ENCODE measurements at regions not wholly inside any gene's neighbourhood (a gene's known extent, or its start where the extent isn't known, plus 50 kb on each side); places are given as distances from the start of the nearest gene placed in this dataset.
"Not testable (repeated sequence)": the region's sequence is repeated elsewhere in the genome, so short reads cannot be mapped to it uniquely, and the experiment has no call there.

DNA sequence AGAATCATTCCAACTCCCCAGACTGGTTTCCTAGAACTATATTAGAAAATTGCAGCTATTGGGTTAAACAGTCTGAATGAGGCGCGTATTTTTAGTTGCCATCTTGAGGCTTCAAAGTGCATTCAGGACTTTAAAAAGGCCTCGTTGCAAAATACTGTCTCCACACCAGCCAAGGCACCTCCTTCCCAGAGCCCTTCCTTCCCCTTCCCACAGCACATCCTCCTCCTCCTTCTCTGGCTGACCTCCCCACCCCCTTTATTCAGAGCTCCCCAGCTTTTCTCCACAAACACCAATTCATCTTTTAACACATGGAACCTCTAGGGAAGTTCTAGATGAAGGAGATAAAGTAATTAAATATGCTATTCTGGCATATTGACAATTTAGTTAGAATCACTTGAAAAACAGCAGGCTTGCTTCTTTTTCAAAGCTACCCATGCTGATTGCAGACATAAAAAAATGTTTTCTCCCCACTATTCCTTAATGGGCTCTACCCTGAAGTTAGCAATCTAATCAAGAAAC, 90.3 kb downstream of the RTP5 start:
- H3K27ac ChIP-seq = no peak overlapping the region
- no peak for TF ChIP-seq ZFX (IDR thresholded peaks at IDR 0.05)
- TF ChIP-seq, protein P1, sequence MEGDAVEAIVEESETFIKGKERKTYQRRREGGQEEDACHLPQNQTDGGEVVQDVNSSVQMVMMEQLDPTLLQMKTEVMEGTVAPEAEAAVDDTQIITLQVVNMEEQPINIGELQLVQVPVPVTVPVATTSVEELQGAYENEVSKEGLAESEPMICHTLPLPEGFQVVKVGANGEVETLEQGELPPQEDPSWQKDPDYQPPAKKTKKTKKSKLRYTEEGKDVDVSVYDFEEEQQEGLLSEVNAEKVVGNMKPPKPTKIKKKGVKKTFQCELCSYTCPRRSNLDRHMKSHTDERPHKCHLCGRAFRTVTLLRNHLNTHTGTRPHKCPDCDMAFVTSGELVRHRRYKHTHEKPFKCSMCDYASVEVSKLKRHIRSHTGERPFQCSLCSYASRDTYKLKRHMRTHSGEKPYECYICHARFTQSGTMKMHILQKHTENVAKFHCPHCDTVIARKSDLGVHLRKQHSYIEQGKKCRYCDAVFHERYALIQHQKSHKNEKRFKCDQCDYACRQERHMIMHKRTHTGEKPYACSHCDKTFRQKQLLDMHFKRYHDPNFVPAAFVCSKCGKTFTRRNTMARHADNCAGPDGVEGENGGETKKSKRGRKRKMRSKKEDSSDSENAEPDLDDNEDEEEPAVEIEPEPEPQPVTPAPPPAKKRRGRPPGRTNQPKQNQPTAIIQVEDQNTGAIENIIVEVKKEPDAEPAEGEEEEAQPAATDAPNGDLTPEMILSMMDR (conservative IDR thresholded peaks at IDR 0.05) = no peak

DNA sequence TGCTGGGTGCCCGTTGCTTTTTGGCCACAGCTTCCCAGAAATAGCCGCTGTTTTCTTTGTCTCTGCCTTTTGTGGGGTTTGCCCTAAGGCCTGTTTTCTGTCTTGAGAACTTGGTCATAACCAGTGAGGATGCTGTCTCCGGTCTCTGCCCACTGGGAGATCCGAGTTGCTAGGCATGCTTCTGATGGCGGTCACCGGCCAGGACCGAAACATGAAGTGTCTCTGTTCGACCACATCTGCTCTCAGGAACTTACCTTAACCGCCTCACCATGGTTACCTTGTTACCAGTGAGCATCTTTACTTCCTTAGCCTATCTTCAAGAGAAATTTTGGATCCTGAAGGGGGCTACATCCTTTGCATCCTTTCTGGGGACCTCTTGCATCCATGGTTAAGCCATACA, 91.9 kb downstream of the RTP5 start:
- TF ChIP-seq, protein P1 (conservative IDR thresholded peaks at IDR 0.05) = no peak
- no peak for TF ChIP-seq ZFX (IDR thresholded peaks at IDR 0.05)
- H3K27ac ChIP-seq = no peak overlapping the region

DNA sequence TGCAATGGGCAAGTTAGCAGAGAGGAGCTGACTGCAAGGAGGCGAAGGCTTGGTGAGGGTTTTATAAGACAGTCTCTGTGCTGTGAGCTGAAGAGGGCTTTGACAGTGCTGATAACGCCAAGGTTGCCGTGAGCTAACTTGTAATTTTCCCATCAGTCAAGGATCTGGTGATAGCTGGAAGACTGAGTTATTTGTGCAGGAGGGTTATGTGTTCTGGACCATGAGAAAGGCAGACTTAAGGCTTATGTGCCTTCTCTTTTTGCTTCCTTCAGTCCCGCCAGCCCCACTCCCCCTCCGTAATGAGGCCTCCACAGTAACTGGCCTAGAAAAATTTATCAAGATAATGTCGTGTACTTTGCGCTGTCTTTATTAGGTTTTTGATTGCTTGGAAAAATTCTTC, 94.6 kb downstream of the RTP5 start:
- no peak overlapping the region for H3K27ac ChIP-seq
- TF ChIP-seq, protein P1 (conservative IDR thresholded peaks at IDR 0.05) = no peak
- no peak for TF ChIP-seq ZFX (IDR thresholded peaks at IDR 0.05)

DNA sequence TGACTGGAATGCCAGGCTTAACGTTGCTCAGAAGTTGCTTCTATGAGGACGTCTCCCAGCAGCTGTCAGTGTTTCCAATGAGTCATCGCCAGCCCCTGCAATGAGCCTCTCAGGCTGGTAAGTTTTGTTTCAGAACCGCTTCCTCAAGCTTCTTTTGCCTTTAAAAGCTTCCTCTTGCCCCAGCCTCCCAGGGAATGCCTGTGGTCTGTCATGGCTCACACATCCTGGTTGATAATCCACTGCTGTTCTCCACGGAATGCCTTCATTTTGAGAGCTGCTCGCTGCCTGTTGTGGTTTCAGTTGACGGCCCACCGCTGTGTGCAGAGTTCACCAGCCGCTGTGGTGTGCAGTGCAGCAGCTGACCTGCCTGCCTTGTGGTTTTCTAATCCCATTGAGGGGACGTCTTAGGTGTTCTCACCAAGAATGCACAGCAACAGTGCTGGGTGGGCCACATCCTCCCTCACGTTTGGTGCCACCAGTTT, 96.4 kb downstream of the RTP5 start:
- H3K27ac ChIP-seq = no peak overlapping the region
- TF ChIP-seq, protein P1 (conservative IDR thresholded peaks at IDR 0.05) = no peak
- no peak for TF ChIP-seq ZFX (IDR thresholded peaks at IDR 0.05)

DNA sequence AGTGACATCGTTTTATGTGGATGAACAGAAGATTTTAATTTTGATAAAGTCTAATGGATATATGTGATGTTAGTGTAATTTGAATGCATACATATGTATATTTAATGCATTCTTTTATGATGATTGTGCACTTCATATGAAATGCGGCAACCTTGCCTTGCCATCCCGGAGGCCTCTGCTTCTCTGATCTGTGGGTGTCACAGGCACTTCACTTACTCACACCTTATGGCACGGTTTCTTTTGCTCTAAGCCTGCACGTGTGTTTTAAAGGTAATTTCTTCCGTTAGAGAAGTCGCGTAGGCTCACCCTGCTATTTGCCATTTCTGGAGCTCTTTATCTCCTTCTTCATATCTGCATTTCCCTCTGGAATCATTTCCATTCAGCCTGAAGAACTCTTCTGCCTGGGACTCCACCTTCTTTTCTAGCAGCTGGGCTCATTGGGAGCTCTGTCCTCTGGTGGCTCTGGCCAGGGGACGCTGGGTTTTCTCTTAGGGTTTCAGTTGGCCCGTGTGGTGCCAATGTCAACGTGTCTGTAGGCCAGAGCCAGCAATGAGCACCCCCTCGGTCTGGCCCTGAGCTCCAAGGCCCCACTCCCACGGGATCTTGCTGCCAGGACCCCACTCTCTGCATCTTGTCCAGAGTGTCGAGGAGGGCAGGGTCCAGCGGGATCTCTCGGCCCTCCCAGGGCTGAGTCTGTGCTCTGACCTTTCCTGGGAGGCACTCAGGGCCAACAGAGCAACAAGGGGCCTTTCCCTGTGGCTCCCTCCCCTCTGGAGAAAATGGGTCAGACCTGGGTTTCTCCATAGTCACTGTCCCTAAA, 97.3 kb downstream of the RTP5 start:
- TF ChIP-seq ZFX (IDR thresholded peaks at IDR 0.05) = no peak
- TF ChIP-seq, protein P1 (conservative IDR thresholded peaks at IDR 0.05) = no peak
- H3K27ac ChIP-seq = no peak overlapping the region

DNA sequence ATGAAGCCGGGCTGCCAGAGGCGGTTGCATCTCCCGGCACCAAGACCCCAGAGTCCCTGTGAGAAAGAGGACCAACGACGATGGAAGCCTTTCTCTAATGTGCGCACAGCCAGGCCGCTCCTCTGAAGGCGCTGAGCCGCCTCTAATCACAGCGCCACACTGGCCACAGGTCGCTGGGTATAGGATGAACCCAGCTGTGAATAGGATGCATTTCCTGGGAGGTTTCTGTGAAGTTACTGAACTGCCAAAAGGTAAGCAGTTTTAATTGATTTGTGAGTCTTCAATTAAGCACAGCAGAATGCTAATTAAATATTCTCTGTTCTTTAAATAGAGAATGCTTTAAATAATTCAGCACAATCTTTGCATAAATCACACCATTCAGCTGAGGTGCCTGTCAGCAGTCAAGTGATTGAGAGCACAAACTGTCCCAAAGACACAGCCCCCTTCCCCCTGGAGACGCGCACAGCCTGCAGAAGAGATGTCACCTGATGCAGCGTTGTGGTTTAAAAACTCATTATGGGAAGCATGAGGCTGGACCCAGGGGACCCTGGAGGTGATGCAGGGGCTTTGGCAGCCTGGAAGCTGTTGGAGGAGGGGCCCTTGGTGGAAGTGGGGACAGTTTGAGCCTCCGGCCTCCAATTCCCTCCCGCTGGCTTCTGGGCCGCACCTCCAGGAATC, 98.1 kb downstream of the RTP5 start:
- no peak overlapping the region for H3K27ac ChIP-seq
- TF ChIP-seq ZFX (IDR thresholded peaks at IDR 0.05) = no peak
- TF ChIP-seq, protein P1 (conservative IDR thresholded peaks at IDR 0.05) = no peak

DNA sequence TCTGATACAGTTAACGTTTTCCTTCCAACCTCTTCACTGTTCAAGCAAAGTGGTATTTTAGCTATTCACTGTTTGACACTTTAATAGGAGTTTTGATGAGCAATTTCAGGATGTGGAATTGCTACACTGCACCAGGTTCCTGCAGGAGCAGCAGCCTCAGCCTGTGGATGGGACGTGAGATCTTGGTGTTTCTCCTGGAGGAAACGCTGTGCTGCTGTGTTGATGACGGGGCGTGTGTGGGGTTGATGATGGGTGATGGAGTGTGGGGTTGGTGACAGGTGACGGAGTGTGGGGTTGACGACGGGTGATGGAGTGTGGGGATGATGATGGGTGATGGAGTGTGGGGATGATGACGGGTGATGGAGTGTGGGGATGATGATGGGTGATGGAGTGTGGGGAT, 98.9 kb downstream of the RTP5 start:
- no peak for TF ChIP-seq ZFX (IDR thresholded peaks at IDR 0.05)
- TF ChIP-seq, protein P1 (conservative IDR thresholded peaks at IDR 0.05) = no peak
- H3K27ac ChIP-seq = no peak overlapping the region

DNA sequence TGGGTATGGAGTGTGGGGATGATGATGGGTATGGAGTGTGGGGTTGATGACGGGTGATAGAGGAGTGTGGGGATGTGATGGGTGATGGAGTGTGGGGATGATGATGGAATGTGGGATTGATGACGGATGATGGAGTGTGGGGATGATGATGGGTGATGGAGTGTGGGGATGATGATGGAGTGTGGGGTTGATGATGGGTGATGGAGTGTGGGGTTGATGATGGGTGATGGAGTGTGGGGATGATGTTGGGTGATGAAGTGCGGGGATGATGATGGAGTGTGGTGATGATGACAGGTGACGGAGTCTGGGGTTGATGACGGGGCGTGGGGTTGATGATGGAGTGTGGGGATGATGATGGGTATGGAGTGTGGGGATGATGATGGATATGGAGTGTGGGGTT, 99.7 kb downstream of the RTP5 start:
- not testable (repeated sequence) for H3K27ac ChIP-seq
